NCI-H345 treated with DMSO at 0.1 percent for 48 hours (cell line): ENCODE measurements at regions not wholly inside any gene's neighbourhood (a gene's known extent, or its start where the extent isn't known, plus 50 kb on each side); places are given as distances from the start of the nearest gene placed in this dataset.
"Not testable (repeated sequence)": the region's sequence is repeated elsewhere in the genome, so short reads cannot be mapped to it uniquely, and the experiment has no call there.

Experiments
- DNase-seq: peaks from one replicate; lab custom pipeline; 2025; ENCODE audit not compliant: unreplicated experiment; lab: John Stamatoyannopoulos, UW

- DNase-seq, result no peak
Measured at GRCh38 chr7:17046259-17046658, 164.5 kb upstream of the AGR3 start.

GRCh38 chr7:17046666-17047065, 164.9 kb upstream of the AGR3 start:
- DNase-seq, result no peak

- not testable (repeated sequence) for DNase-seq
Measured at GRCh38 chr7:17053164-17053563, 171.4 kb upstream of the AGR3 start.

GRCh38 chr7:17054206-17054605, 172.4 kb upstream of the AGR3 start:
- no peak for DNase-seq

- no peak for DNase-seq
Measured at GRCh38 chr7:17054836-17055235, 173.1 kb upstream of the AGR3 start.

GRCh38 chr7:17055596-17055995, 173.8 kb upstream of the AGR3 start:
- DNase-seq, result no peak

- DNase-seq, result no peak
Measured at GRCh38 chr7:17056491-17057142, 174.8 kb upstream of the AGR3 start.

- no peak for DNase-seq
Measured at GRCh38 chr7:17057143-17057509, 175.3 kb upstream of the AGR3 start.

- DNase-seq, result no peak
Measured at GRCh38 chr7:17058568-17058967, 176.8 kb upstream of the AGR3 start.

- DNase-seq, result no peak
Measured at GRCh38 chr7:17060051-17060450, 178.3 kb upstream of the AGR3 start.

GRCh38 chr7:17061443-17061842, 179.7 kb upstream of the AGR3 start:
- no peak for DNase-seq

- DNase-seq, result no peak
Measured at GRCh38 chr7:17062151-17063044, 180.6 kb upstream of the AGR3 start.

- no peak for DNase-seq
Measured at GRCh38 chr7:17063045-17063383, 181.2 kb upstream of the AGR3 start.

GRCh38 chr7:17067691-17068090, 185.9 kb upstream of the AGR3 start:
- no peak for DNase-seq

GRCh38 chr7:17069146-17069545, 187.4 kb upstream of the AGR3 start:
- no peak for DNase-seq

GRCh38 chr7:17070231-17070708, 188.5 kb upstream of the AGR3 start:
- no peak for DNase-seq

- no peak for DNase-seq
Measured at GRCh38 chr7:17071866-17072265, 190.1 kb upstream of the AGR3 start.

GRCh38 chr7:17075601-17076255, 193.9 kb upstream of the AGR3 start:
- DNase-seq, result no peak

- DNase-seq, result no peak
Measured at GRCh38 chr7:17078298-17078697, 196.5 kb upstream of the AGR3 start.

GRCh38 chr7:17083392-17084165, 201.8 kb upstream of the AGR3 start:
- DNase-seq, result no peak

- no peak for DNase-seq
Measured at GRCh38 chr7:17084166-17084475, 202.3 kb upstream of the AGR3 start.
